Chondrocyte (in vitro differentiated cells): ENCODE measurements at regions not wholly inside any gene's neighbourhood (a gene's known extent, or its start where the extent isn't known, plus 50 kb on each side); places are given as distances from the start of the nearest gene placed in this dataset.
"Not testable (repeated sequence)": the region's sequence is repeated elsewhere in the genome, so short reads cannot be mapped to it uniquely, and the experiment has no call there.

Source experiments
- DNase-seq: peaks from one replicate; pipeline ENCODE4 v3.0.0; 2021; ENCODE audit warnings: mixed read lengths, low spot score
- H3K27ac Mint-ChIP-seq: one replicate; pipeline ENCODE4 v1.8.0; 2021; ENCODE audit warnings: mild to moderate bottlenecking, moderate library complexity, mixed read lengths; ENCODE audit not compliant: unreplicated experiment
- H3K27me3 Mint-ChIP-seq: 2 replicates; pipeline ENCODE4 v1.8.0; 2021; ENCODE audit warnings: low read depth, mixed read lengths
- H3K36me3 Mint-ChIP-seq: 2 replicates; pipeline ENCODE4 v1.8.0; 2021; ENCODE audit warnings: low read depth, mixed read lengths
- H3K4me1 Mint-ChIP-seq: 2 replicates; pipeline ENCODE4 v1.8.0; 2021; ENCODE audit warnings: low read depth, mild to moderate bottlenecking, mixed read lengths
- H3K4me3 Mint-ChIP-seq: one replicate; pipeline ENCODE4 v1.8.0; 2021; ENCODE audit warnings: mild to moderate bottlenecking, moderate library complexity, mixed read lengths; ENCODE audit not compliant: unreplicated experiment
- H3K9me3 Mint-ChIP-seq: 2 replicates; pipeline ENCODE4 v1.8.0; 2021; ENCODE audit warnings: low read depth, mixed read lengths
- TF ChIP-seq, protein P1 (sequence below): fragments of 200-600 bp; sonication (generic); IDR thresholded peaks from 2 replicates; pipeline ENCODE4 v1.5.0; 2021; ENCODE audit warnings: antibody characterized with exemption, mild to moderate bottlenecking, moderate library complexity

GRCh38 chr6:15158821-15159619, 86.8 kb upstream of the JARID2 start:
- no peaks in the 10 kb centered on the region for H3K9me3 Mint-ChIP-seq

DNA sequence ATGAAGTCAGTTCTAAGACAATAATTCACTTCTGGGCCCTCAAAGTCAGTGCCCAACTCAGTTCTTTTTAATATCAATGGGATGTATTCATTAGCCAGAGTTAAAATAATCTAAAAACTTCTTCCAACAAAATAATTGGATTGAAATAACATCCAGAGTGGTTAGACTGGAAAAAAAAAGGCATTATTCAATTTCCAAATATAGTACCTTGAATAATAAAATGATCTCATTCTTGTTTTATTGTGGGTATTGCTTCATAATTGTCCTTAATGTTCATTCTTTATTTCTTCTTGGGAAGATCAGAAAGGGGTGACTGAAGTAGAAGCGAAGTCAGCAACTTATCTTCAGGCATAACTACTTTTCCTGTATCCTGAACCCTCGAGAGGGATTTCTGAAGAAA, 85.1 kb upstream of the JARID2 start:
- TF ChIP-seq, protein P1, sequence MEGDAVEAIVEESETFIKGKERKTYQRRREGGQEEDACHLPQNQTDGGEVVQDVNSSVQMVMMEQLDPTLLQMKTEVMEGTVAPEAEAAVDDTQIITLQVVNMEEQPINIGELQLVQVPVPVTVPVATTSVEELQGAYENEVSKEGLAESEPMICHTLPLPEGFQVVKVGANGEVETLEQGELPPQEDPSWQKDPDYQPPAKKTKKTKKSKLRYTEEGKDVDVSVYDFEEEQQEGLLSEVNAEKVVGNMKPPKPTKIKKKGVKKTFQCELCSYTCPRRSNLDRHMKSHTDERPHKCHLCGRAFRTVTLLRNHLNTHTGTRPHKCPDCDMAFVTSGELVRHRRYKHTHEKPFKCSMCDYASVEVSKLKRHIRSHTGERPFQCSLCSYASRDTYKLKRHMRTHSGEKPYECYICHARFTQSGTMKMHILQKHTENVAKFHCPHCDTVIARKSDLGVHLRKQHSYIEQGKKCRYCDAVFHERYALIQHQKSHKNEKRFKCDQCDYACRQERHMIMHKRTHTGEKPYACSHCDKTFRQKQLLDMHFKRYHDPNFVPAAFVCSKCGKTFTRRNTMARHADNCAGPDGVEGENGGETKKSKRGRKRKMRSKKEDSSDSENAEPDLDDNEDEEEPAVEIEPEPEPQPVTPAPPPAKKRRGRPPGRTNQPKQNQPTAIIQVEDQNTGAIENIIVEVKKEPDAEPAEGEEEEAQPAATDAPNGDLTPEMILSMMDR, result no peak
- Mint-ChIP-seq H3K4me1 (no peaks in the 10 kb centered on the region), H3K4me3 (no peak overlapping the region), H3K27ac (no peak overlapping the region), H3K27me3 (no peaks in the 10 kb centered on the region), H3K36me3 (no peaks in the 10 kb centered on the region), H3K9me3 (no peaks in the 10 kb centered on the region)
- DNase-seq, result no peak

More at GRCh38 chr6:15158821-15159619, 86.8 kb upstream of the JARID2 start:
- H3K4me1 Mint-ChIP-seq, result no peaks in the 10 kb centered on the region
- H3K27ac Mint-ChIP-seq, result no peak overlapping the region
- no peaks in the 10 kb centered on the region for H3K36me3 Mint-ChIP-seq
- DNase-seq, result no peak
- H3K4me3 Mint-ChIP-seq, result no peak overlapping the region
- TF ChIP-seq, protein P1, result no peak
- no peaks in the 10 kb centered on the region for H3K27me3 Mint-ChIP-seq

DNA sequence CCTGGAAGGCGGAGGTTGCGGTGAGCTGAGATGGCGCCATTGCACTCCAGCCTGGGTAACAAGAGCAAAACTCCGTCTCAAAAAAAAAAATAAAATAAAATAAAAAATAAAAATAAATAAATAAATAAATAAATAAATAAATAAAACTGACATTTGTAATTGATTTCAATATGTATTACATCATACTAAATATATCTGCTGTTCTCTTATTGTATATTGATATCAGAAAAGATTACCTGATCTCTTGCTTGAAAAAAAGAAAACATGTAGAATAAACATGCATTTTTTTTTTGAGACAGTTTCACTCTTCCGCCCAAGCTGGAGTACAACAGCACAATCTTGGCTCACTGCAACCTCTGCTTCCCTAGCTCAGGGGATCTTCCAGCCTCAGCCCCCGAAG, 81.0 kb upstream of the JARID2 start:
- not testable (repeated sequence) for H3K36me3 Mint-ChIP-seq, H3K9me3 Mint-ChIP-seq, H3K27ac Mint-ChIP-seq, H3K4me1 Mint-ChIP-seq, DNase-seq, H3K27me3 Mint-ChIP-seq, H3K4me3 Mint-ChIP-seq

DNA sequence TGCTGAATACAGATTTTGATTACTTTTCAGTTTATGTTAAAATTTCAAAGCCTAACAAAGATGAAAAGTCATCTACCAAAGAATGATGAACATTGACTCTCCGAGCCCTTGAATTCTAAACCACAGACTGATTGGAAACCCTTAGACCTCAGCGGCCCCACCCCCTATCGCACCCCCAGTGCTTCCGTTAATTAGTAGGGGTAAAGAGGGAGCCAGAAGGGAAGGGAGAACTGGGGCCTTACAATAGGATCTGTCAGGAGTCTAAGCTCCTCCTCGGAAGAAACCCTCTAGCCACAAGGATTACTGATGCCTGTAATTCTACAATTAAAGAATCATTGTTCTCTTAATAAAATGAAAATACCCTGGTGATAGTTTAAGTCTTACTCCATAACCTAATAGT, 79.7 kb upstream of the JARID2 start:
- Mint-ChIP-seq H3K27ac (no peak overlapping the region), H3K4me3 (no peak overlapping the region), H3K36me3 (no peaks in the 10 kb centered on the region), H3K27me3 (peaks cover 4% of the 10 kb centered on the region), H3K9me3 (no peaks in the 10 kb centered on the region), H3K4me1 (no peaks in the 10 kb centered on the region)
- TF ChIP-seq, protein P1, result no peak
- DNase-seq, result no peak

DNA sequence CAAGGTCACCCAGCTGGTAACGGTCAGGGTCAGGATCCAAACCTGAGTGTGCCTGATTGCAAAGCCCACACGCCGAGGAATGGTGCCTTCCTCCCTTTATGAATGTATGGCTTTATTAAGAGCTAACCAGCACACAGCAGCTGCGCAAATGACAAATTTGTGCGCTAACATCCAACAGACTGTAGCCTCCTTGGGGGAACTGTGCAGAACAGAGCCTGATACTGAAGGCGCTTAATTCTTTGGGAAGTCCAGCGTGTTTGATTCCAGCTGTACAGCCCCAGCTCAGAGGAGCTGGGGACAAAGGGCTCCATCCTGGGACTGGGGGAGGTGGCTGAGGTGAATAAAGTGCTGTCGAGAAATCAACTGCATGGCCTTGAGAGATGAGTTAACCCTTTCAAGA, 75.7 kb upstream of the JARID2 start:
- Mint-ChIP-seq H3K4me1 (no peaks in the 10 kb centered on the region), H3K27ac (no peak overlapping the region), H3K4me3 (no peak overlapping the region), H3K36me3 (no peaks in the 10 kb centered on the region), H3K9me3 (no peaks in the 10 kb centered on the region), H3K27me3 (peaks cover 4% of the 10 kb centered on the region)
- DNase-seq, result peak; percentile 9
- TF ChIP-seq, protein P1, result no peak

DNA sequence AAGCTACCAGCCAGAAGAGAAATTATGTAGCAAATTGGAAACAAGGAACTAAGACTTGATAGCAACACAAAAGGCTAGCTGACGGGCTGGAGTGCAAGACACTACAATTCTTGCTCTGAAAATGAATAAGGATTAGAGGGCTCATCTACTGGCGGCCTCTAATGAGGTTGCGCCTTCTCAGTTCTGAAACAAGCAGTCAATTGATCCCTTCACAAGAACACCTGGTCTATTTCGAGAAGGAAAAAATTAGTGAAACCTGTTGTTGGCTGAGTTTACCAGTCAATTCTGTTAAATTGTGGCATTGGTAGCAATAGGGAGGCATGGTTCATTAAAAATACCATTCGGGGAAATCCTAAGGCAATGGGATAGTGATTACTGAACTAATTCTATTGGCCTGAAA, 74.8 kb upstream of the JARID2 start:
- Mint-ChIP-seq H3K4me1 (no peaks in the 10 kb centered on the region), H3K4me3 (no peak overlapping the region), H3K27ac (no peak overlapping the region), H3K9me3 (no peaks in the 10 kb centered on the region), H3K27me3 (peaks cover 4% of the 10 kb centered on the region), H3K36me3 (no peaks in the 10 kb centered on the region)
- DNase-seq, result no peak
- TF ChIP-seq, protein P1, result no peak
